Glomerular visceral epithelial cell (primary cell): ENCODE measurements at regions not wholly inside any gene's neighbourhood (a gene's known extent, or its start where the extent isn't known, plus 50 kb on each side); places are given as distances from the start of the nearest gene placed in this dataset.

Source experiments
- DNase-seq: peaks from one replicate; pipeline ENCODE4 v3.0.0-alpha.2; 2016; ENCODE audit errors: extremely low spot score

- no peak for DNase-seq
Measured at GRCh38 chr11:70703141-70704064, 305.1 kb downstream of the CTTN start.

DNA sequence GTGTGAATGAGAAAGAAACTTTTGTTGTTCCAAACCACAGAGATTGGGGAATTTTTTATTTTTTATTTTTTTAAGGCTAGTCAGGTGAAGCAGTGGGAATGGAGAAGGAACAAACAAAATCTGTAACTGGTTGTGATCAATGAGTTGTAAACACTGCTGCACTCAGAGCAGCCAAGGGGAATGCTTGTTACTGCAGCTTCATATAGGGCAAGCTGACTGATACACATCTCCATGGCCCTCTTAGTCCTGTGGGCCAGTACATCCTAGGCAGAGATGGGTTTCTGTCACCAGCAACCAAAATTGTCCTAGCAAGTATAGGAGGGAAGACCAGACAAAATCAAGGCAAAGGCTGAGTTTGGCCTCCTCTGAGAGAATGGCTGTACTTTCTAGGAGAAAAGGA is 306.8 kb downstream of the CTTN start:
- DNase-seq: no peak

GRCh38 chr11:70705930-70706329 is 307.6 kb downstream of the CTTN start:
- DNase-seq: no peak

DNA sequence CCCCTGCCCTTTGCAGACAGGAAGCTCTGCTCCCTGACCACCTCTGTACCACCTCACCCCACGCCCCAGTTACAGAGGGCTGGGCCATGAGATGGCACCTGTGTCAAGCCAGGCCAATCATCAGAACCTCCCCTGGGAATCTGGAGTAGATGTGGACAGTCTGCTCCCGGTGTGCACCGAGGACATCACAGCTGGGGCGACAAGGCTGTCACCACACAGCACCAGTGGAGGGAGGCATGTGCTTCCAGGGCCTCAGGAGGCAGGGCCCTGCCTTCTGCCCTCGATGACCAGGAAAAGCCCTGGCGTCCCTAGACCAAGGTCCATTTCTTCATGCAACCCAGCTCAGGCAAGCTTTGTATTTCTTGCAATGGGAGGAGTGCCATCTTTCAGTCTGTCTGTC is 309.5 kb downstream of the CTTN start:
- DNase-seq: no peak

DNA sequence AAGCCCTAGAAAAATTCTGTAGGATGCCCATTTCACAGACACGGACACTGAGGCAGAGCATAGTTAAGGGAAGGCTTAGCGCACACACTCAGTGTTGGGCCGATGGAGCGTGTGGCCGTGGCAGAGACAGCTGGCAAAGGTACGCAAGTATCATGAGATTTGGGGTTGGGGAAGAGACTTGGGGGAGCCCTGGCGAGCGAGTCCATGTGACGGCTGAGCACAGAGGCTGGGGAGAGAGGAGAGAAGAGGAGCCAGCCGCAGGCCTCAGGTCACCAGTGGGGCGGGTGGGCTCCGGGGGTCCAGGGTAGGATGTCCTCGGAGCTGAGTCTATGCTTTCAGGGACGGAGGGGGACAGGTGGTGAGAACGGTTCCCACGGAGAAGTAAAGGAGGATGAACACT is 311.3 kb downstream of the CTTN start:
- no peak for DNase-seq

DNA sequence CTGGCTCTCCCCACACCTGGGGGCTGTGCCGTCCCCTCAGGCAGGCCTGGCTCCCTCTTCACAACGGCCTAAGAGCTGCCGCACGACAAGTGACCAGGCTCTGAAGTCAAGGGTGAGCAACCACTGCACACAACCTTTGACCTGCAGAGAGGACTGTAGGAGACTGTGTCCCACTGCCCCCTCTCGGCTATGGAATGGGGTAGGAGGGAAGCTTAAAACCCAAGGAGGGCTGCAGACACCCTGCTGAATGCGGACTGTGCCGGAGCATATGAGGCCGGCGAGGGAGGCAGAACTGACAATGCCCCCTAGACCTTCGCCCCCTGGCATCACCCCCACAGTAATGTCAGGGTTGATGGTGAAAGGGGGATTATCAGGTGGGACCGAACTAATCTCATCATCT is 311.9 kb downstream of the CTTN start:
- DNase-seq: no peak

DNA sequence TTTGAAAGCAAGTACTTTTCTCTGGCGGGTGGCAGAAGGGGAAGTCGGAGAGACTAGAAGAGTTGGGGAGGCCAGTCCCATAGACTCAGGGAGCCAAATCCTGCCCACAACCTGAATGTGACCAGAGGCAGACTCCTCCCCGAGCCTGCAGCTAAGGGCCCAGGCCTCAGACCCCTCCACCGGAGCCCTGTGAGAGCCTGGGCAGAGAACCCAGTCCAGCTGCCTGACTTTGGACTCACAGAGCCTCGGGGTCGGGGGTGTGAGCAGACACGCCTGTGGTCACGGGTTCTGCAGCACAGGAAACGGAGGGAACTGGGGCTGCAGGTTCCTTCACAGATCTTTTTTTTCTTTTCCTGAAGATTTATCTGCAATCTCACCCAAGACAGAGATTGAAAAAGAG is 312.3 kb downstream of the CTTN start:
- no peak for DNase-seq

- DNase-seq: no peak
Measured at GRCh38 chr11:70711095-70711910, 313.0 kb downstream of the CTTN start.

GRCh38 chr11:70711911-70712185 is 313.5 kb downstream of the CTTN start:
- no peak for DNase-seq

- DNase-seq: no peak
Measured at GRCh38 chr11:70712471-70712870, 314.1 kb downstream of the CTTN start.

DNA sequence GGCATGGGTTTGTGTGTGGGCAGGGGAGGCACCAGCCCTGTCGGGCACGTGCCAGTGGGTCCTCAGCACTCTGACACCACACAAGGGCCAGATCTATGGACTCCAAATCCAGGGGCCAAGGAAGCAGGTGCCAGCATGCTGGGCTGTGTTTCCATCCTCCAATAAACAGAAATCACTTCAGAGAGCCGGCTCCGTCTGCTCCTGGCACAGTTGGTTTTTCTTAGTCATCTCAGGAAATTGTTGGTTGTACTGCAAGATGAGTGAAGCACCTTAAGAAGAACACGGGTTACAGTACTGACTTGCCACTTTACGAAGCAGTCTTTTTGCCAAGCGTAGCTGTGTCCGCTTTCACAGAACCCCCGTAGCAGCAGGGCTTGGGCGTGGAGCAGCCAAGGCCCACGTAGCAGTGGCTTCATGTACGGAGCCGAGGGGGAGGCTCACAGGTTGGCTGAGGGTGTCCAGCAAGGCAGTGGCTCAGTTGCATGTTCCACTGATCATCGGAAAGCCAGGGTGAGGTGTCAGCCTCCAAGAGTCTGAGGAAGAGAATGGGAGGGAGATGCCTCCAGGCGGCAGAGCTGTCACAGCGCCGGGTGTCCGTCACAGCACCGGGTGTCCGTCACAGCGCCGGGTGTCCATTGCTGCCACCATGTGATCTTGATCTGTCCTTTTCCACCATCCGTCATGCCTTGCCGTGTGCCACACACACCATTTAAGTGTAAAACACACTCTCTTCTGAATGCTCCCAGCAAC is 314.9 kb downstream of the CTTN start:
- DNase-seq: no peak

- no peak for DNase-seq
Measured at GRCh38 chr11:70713988-70714665, 315.8 kb downstream of the CTTN start.

GRCh38 chr11:70715166-70715951 is 317.0 kb downstream of the CTTN start:
- DNase-seq: no peak

DNA sequence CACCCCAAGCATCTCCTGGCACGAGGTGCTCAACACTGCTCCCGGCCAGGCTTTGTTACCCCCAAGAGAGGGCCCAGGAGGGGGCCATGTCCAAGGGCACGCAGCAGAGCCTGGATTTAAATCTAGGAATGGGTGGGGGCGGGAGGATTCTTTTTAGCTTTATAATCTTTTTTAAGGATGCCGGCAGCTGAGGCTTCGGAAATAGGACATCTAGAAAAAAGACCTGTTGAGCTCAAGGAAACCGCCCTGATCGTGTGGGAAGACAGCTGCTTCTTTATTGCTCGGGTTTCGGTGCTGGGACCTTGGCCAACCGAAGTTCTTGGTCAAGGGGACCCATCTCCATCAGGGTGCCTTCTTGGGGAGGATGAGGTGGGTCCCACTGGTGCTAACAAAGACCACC is 317.9 kb downstream of the CTTN start:
- no peak for DNase-seq

GRCh38 chr11:70716986-70717775 is 318.9 kb downstream of the CTTN start:
- DNase-seq: no peak

DNA sequence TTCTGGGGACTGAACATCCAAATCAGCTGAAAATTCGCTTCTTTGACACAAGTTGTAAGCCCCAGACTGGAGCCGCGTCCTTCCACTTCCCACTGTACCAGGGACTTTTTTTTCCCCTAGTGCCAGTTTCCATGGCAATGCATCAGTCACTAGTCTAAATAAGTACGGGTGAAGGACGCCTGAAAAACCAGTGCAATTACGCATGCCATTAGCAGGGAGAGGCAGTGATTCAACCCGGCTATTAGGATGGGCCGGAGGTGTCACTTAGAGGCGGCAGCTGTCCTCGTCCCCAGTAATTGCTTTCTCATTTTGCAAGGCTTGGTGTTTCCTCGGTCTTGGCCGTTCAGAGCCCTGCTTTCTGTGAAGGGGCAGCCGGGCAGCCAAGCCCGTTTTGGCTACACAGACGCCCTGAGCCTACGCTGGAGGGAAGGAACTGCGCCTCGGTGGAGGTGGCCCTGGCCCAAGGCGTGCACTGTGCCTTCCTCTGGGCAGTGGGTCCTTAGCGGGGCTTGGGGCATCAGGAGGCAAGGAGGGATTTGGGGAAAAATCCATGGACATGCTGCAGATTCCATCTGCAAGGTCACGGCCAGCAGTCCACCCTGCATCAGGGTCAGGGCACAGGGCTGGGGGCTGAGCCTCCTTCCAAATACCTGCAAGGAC is 319.7 kb downstream of the CTTN start:
- DNase-seq: no peak

DNA sequence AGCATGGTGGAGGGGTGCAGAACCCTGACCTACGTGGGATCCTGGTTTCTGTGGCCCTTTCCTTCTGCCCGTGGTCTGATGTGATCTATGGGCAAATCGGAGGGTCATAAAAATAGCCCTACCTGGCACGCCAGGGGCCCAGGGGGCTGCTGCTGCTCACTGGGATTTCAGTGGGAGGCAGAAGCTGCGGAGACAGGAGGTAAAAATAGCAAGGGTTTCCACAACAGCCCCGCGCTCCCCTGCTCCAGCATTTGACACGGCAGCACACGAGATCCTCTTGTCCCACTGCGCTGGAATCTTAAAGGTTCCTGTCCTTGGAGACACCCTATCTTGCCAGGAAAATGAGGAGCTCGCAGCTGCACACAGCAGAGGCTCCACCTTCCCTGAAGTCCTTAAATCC is 321.2 kb downstream of the CTTN start:
- no peak for DNase-seq

- no peak for DNase-seq
Measured at GRCh38 chr11:70720281-70720680, 322.0 kb downstream of the CTTN start.

DNA sequence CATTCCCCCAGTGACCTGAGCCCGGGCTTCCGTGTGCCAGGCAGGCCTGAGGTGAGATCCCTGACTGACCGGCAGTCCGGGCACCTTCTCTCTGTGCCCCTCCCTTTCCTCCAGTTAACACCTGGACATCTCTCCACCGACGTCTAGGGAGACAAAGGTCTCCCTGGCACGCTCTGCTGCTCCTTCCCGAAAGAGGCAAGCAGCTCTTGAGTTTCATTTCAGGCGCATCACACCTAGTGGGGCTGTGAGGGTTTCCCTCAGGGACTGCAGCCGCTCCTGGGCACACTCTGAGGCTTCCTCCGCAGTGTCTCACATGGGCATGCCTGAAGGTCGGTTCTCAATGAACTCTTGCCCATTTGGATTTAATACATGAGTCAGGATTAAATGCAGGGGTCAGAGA is 322.7 kb downstream of the CTTN start:
- no peak for DNase-seq

GRCh38 chr11:70725278-70725677 is 326.9 kb downstream of the CTTN start:
- DNase-seq: no peak
